Mesodermal cell (in vitro differentiated cells): ENCODE measurements at regions not wholly inside any gene's neighbourhood (a gene's known extent, or its start where the extent isn't known, plus 50 kb on each side); places are given as distances from the start of the nearest gene placed in this dataset.
"Not testable (repeated sequence)": the region's sequence is repeated elsewhere in the genome, so short reads cannot be mapped to it uniquely, and the experiment has no call there.

Source experiments
- H3K27ac ChIP-seq: 2 replicates; pipeline ENCODE4 v1.7.0; 2013; ENCODE audit warnings: mild to moderate bottlenecking, low read depth, low read length, moderate library complexity; ENCODE audit not compliant: severe bottlenecking
- H3K36me3 ChIP-seq: 2 replicates; pipeline ENCODE4 v1.7.1; 2013; ENCODE audit warnings: mild to moderate bottlenecking, low read length, moderate library complexity; ENCODE audit not compliant: control insufficient read depth, insufficient read depth
- H3K4me1 ChIP-seq: one replicate; pipeline ENCODE4 v1.7.1; 2013; ENCODE audit warnings: mild to moderate bottlenecking, low read length; ENCODE audit not compliant: insufficient read depth, control insufficient read depth, poor library complexity, severe bottlenecking
- H3K4me3 ChIP-seq: 2 replicates; pipeline ENCODE4 v1.7.0; 2013; ENCODE audit warnings: low read length, control low read depth, mild to moderate bottlenecking; ENCODE audit not compliant: insufficient read depth, poor library complexity, severe bottlenecking; ENCODE audit errors: extremely low read depth
- H3K9me3 ChIP-seq: 2 replicates; pipeline ENCODE4 v1.7.1; 2013; ENCODE audit warnings: mild to moderate bottlenecking, low read length, moderate library complexity; ENCODE audit not compliant: control insufficient read depth
- WGBS, 2 experiments: methylation state at CpG; one replicate each; pipeline ENCODE4 v1.1.5; 2013; ENCODE audit warnings: missing lambda C conversion rate in 2 of 2; ENCODE audit not compliant: insufficient coverage in 2 of 2; 5-methylcytosine and 5-hydroxymethylcytosine counted together

DNA sequence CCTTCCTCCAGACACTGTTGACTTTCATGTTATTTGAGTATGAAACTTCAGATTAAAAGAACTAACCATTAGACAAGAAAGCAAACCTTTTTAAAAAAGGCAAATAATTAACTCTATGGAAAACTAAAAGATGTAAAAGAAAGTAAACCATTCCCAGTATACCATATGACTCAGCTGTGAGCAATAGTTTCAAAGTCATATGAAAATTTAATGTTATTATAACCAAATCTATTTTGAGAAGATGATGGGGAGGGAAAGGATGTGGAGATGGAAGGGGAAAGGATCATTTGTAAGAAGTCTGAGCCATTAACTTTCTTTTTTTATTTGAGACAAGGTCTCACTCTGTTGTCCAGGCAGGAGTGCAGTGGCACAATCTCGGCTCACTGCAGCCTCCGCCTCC is 131.8 kb downstream of the IRX5 start:
- Histone ChIP-seq H3K36me3 (no peaks in the 10 kb centered on the region), H3K4me1 (no peaks in the 10 kb centered on the region), H3K4me3 (no peak overlapping the region), H3K27ac (no peak overlapping the region), H3K9me3 (no peaks in the 10 kb centered on the region)
- WGBS, 2 experiments: 93 to 96% methylated on average over 2 of the region's 2 CpGs

DNA sequence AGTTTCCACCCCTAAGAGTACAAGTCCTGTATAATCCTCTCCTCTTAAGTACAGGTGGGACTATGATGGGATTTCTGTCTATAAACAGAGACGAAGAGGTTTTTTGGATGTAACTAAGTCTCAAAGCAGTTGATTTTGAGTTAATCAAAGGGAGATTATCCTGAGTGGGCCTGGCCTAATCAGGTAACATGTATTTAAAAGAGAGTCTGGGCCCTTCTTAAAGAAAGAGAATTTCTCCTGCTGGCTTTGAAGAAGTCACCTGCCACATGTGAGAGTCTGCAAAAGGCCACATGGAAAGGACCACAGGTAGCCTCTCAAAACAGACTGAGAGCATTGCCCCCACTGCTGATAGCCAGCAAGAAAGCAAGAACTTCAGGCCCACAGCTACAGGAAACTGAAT is 142.3 kb downstream of the IRX5 start:
- 80 to 100% methylated on average over 1 of the region's 1 CpG for WGBS, 2 experiments
- no peaks in the 10 kb centered on the region for H3K9me3 ChIP-seq
- H3K4me1 ChIP-seq: no peaks in the 10 kb centered on the region
- H3K4me3 ChIP-seq: no peak overlapping the region
- H3K36me3 ChIP-seq: no peaks in the 10 kb centered on the region
- no peak overlapping the region for H3K27ac ChIP-seq

DNA sequence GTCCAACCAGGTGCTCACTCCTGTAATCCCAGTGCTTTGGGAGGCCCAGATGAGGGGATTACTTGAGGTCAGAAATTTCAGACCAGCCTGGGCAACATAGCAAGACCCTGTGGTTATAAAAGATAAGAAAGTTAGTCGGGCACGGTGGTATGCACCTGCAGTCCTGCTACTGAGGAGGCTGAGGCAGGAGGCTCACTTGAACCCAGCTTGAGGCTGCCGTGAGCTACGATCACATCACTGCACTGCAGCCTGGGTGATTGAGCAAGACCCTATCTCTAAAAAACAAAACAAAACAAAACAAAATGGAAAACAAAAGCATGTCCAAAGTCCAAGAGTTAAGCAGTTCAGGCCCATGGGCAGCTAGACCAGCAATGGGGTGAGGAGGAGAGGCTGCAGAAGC is 143.2 kb downstream of the IRX5 start:
- H3K36me3 ChIP-seq: no peaks in the 10 kb centered on the region
- no peaks in the 10 kb centered on the region for H3K9me3 ChIP-seq
- H3K4me3 ChIP-seq: no peak overlapping the region
- H3K4me1 ChIP-seq: no peaks in the 10 kb centered on the region
- WGBS, 2 experiments: 98 to 100% methylated on average over 2 to 4 of the region's 4 CpGs
- H3K27ac ChIP-seq: no peak overlapping the region

DNA sequence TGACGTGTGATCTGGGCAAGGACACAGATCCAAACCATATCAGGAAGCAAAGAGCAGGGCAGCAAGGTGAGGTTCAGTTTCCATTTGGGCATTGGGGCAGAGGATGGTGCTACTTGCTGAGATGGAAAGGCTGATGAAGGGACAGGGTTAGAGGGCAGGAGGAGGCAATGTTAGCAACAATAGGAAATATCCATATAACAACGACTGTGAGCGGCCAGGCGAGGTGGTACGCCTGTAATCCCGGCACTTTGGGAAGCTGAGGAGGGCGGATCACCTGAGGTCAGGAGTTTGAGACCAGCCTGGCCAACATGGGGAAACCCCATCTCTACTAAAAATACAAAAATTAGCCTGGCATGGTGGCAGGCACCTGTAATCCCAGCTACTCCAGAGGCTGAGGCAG is 144.5 kb downstream of the IRX5 start:
- H3K4me1 ChIP-seq, H3K36me3 ChIP-seq, H3K4me3 ChIP-seq, H3K27ac ChIP-seq, H3K9me3 ChIP-seq: not testable (repeated sequence)
- 94 to 97% methylated on average over 5 of the region's 7 CpGs for WGBS, 2 experiments

DNA sequence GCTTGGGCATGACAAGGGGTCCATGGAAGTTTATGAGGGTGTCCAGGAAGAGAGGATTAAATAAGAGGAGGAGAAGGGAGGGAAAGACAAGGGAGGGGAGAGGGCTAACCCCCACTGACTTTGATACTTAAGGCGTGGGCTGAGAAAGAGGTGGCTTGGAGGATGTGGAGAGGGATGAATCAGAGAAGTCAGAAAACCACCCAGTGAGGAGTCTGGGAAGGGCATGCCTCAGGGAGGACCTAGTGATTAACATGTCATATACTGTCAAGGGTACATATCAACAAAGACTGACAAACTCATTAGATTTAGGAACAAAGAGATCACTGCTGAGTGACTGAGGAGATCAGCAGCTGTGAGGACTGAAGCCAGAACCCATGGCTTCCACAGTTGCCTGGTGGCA is 145.4 kb downstream of the IRX5 start:
- no peak overlapping the region for H3K27ac ChIP-seq
- H3K4me1 ChIP-seq: no peaks in the 10 kb centered on the region
- no peak overlapping the region for H3K4me3 ChIP-seq
- H3K9me3 ChIP-seq: no peaks in the 10 kb centered on the region
- WGBS, 2 experiments: 80 to 100% methylated on average over 1 of the region's 1 CpG
- H3K36me3 ChIP-seq: no peaks in the 10 kb centered on the region

DNA sequence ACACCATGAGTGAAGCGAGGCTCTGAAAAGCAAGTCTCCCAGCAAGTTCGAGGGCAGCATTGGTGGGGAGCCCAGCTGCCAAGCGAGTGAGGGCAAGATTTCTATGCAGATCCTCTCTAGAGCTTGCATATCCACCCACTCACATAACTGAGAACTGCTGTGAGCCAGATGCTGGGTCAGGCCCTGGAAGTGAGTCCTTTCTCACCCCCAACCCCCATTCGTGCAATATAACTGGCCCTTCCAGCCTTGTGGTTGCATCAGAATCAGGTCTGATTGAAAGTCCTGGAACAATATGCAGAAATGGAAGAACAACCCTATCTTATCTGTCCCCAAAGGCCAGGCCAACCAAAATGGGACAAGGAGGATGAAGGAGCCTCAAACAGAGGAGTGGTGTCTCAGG is 146.6 kb downstream of the IRX5 start:
- no peaks in the 10 kb centered on the region for H3K4me1 ChIP-seq
- H3K36me3 ChIP-seq: no peaks in the 10 kb centered on the region
- 93 to 100% methylated on average over 3 of the region's 4 CpGs for WGBS, 2 experiments
- H3K27ac ChIP-seq: no peak overlapping the region
- no peaks in the 10 kb centered on the region for H3K9me3 ChIP-seq
- no peak overlapping the region for H3K4me3 ChIP-seq

DNA sequence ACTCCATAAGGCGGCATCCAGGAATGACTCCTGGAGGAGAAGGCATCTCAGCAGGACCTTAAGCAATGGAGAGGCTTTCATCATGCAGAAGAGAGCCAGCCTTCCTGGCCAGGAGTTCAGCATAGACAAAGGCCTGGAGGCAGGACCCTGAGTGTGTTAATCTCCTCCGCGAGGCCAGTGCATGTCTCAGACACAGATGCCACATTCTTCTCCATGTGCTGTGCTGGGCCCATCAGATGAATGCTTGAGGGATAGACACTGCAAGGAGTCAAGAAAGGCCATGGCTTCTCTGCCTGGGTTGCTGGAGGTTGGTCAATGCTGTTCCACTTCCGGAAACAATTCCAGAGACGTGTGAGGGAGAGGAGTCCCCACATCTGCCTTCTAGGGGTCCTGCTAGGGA is 147.5 kb downstream of the IRX5 start:
- Histone ChIP-seq H3K9me3 (no peaks in the 10 kb centered on the region), H3K4me3 (no peak overlapping the region), H3K36me3 (no peaks in the 10 kb centered on the region), H3K4me1 (no peaks in the 10 kb centered on the region), H3K27ac (no peak overlapping the region)
- WGBS, 2 experiments: 96 to 100% methylated on average over 3 to 5 of the region's 5 CpGs

DNA sequence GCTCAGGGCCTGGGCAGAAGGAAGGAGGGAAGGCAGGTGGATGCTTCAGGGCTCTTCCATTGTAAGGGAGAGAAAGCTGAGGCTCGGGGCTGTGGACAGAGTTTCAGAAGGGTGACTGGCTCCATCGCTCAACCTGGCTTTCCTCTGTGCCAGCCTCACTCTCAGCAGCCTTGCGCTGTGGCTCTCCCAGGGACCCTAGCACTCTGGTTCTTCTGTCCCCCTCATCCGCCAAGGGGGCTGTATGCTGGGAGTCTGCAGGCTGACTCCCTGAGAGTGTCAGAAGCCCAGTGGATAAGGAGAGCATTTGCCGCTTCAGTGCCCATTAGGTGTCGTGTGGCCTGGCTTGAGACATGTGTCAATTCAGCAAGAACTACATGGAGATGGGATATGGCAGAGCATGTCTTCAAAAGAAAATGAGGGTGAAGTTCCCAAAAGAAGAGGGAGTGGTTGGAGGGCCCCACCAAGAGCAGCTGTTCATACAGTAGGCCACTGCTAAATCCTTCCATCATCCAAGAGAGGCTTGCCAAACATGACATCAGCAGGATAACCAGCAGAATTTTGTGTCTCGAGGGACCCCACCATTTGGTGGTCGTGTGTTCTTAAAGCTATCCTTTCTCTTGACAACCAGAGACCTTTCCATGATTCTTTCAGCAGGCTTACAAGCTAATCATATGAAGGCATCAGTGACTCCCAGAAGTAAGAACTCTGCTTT is 148.2 kb downstream of the IRX5 start:
- Histone ChIP-seq H3K9me3 (no peaks in the 10 kb centered on the region), H3K4me3 (no peak overlapping the region), H3K27ac (no peak overlapping the region), H3K36me3 (no peaks in the 10 kb centered on the region), H3K4me1 (no peaks in the 10 kb centered on the region)
- 89 to 93% methylated on average over 7 of the region's 8 CpGs for whole genome bisulfite sequencing, 2 experiments

DNA sequence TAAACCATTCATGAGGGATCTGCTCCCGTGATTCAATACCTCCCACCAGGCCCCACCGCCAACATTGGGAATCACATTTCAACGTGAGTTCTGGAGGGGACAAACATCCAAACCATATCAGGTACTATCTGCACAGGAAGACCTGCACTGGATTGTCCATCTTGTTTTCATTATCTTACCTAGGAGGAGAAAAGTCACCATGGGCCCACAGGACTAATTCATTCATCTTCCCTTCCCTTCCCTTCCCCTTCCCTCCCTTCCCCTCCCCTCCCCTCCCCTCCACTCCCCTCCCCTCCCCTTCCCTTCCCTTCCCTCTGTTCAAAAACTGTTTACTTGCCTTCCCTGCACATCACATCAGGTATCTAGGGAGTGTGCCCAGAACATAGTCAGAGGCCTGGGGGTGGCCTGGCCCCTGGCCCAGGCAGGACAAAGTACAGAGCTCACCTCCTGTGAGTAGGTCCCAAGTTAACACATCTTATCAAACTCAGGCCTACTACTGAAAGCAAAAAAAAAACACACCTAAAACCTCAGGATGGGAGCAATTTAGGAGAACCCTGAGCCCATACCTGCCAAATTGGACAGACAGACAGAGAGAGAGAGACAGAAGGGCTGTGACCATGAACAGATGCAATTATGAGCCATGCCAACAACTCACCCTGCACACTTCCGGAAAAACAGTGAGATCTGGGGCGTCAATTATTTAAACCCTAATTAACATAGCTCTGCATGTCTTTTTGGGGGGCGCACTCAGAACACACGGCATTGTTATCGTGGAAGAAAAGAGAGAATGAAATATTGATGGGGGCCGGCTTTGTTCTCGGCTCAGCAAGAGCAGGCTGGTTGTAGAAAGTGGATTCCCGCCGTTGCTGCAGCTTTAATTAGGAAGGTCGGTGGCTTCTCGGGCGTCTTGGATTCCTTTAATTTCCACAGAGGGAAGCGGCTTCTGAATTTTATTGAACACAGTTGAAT is 151.2 kb downstream of the IRX5 start:
- Histone ChIP-seq H3K36me3 (no peaks in the 10 kb centered on the region), H3K4me3 (no peak overlapping the region), H3K9me3 (no peaks in the 10 kb centered on the region), H3K27ac (no peak overlapping the region), H3K4me1 (no peaks in the 10 kb centered on the region)
- WGBS, 2 experiments: 87 to 92% methylated on average over 8 to 15 of the region's 16 CpGs

DNA sequence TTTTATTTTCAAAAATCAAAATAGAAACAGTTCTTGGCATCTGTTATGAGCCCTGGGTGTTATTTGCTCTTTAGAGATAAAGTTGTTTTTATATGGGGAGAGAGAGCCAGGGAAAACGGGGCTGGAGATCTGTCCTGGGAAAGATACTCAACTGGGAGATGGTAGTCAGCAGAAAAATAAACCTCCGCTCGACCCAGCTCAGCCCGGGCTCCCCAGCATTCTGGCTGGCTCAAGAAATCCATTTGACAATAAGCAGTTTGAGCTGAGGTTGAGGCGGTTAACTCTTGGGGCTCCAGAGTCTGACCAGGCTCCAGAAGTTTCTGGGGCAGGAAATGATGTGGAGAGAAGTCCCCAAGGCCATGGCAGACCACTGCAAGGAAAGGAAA is 151.9 kb downstream of the IRX5 start:
- H3K36me3 ChIP-seq: no peaks in the 10 kb centered on the region
- no peak overlapping the region for H3K27ac ChIP-seq
- 85 to 90% methylated on average over 5 of the region's 5 CpGs for WGBS, 2 experiments
- no peaks in the 10 kb centered on the region for H3K9me3 ChIP-seq
- H3K4me1 ChIP-seq: no peaks in the 10 kb centered on the region
- no peak overlapping the region for H3K4me3 ChIP-seq

DNA sequence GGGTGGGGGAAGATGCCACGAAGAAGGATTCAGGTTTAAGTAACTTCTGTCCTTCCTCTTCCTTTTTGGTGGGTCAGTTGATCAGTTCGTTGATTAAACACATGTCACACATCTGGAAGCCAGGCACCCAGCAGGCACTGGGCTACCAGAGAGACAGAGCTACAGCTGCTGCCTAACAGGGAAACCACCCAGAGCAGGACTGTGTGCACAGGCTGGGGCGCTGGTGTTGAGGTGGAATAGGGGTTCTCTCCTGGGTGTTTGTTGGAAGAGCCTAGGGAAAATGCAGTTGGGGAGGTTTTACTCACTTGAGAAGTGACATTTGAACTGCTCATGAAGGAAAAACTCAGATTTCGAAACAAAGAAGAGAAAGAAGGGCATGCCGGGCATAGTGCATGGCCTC is 152.4 kb downstream of the IRX5 start:
- WGBS, 2 experiments: 78 to 93% methylated on average over 4 to 5 of the region's 5 CpGs
- Histone ChIP-seq H3K4me1 (no peaks in the 10 kb centered on the region), H3K27ac (no peak overlapping the region), H3K4me3 (no peak overlapping the region), H3K9me3 (no peaks in the 10 kb centered on the region), H3K36me3 (no peaks in the 10 kb centered on the region)
